Adrenal gland (tissue), 5 donors: ENCODE measurements at regions not wholly inside any gene's neighbourhood (a gene's known extent, or its start where the extent isn't known, plus 50 kb on each side); places are given as distances from the start of the nearest gene placed in this dataset.

Experiments used
- CTCF ChIP-seq, 6 experiments: fragments of 450-650 bp in 4 of 6; fragments of 200-600 bp in 2 of 6; sonication (generic) in 1 of 6; IDR thresholded peaks; 1 replicate in 5 of 6; 2 replicates in 1 of 6; pipeline versions ENCODE4 v1.5.1 to v1.8.0; 2016 to 2021; ENCODE audit warnings: antibody characterized with exemption in 6 of 6, mild to moderate bottlenecking in 2 of 6, moderate library complexity in 1 of 6
- POLR2A ChIP-seq, 2 donors: fragments of 450-650 bp; IDR thresholded peaks; one replicate each; pipeline ENCODE4 v1.6.1; 2017; ENCODE audit warnings: antibody characterized with exemption in 2 of 2, mild to moderate bottlenecking in 2 of 2, moderate library complexity in 1 of 2
- donor health status: DM: no; HTN: no; CAD: no.

GRCh38 chr13:50687545-50687944 is 155.9 kb downstream of the DLEU7 start:
- no peak for TF ChIP-seq CTCF (IDR thresholded peaks at IDR 0.05)
- TF ChIP-seq POLR2A (IDR thresholded peaks at IDR 0.05): no peak
